GM19395 (cell line): ENCODE measurements at regions not wholly inside any gene's neighbourhood (a gene's known extent, or its start where the extent isn't known, plus 50 kb on each side); places are given as distances from the start of the nearest gene placed in this dataset.
A peak's percentile ranks its signal among the peaks of the same experiment; 100 is the strongest.

Source experiments
- ATAC-seq: cut with Tn5 transposase; IDR thresholded peaks from one replicate; pipeline ENCODE4 v1.9.1; 2021; ENCODE audit warnings: mild to moderate bottlenecking, moderate library complexity; ENCODE audit not compliant: unreplicated experiment

GRCh38 chr7:131194070-131194865, 133.4 kb upstream of the MKLN1 start:
- no peak for ATAC-seq

DNA sequence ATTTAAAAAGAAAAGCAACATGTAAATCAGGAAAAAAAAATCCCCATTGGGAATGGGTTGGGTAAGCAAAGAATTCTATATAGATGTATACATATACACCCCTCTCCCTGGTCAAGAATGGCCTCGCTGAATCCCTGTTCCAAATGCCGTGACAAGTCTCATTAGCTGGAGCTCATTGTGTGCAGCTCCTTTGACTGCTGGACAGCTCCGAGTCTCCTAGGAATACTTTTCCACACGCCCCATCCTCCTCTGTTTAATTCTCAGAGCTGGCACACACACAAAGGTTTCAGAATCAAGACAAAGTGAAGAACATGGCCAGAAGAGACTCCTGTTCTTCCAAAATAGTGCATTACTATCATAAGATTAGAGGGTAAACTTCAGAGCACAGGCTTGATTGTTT, 130.9 kb upstream of the MKLN1 start:
- no peak for ATAC-seq

DNA sequence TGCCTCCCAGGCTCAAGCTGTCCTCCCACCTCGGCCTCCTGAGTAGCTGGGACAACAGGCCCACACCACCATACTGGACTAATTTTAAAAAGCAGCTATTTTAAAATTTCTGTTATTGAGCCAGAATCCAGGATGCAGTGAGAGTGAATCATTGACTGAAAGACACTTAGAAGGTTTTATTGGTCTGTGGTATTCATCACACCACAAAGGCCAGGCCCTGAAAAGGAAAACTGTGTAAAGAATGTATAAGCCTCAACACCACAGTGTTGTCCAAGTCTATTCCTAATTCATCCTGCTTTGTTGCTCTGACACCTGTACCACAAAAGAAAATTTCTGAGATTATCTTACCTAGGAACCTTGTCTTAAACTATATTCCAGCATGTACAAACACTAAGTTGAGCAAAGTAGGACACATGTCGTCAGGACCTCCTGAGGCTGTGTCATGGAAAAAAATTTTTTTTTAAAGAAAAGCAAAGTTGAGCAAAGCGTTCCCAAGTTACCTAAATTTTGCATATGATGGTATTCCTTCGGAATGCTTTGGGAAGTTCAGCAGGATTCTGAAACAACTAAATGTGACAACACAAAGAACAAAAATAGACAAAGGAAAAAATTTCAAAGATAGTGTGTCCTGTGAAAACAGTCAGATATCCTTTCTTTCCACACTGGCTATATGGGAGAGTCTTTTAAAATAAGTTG, 129.6 kb upstream of the MKLN1 start:
- ATAC-seq, result no peak

DNA sequence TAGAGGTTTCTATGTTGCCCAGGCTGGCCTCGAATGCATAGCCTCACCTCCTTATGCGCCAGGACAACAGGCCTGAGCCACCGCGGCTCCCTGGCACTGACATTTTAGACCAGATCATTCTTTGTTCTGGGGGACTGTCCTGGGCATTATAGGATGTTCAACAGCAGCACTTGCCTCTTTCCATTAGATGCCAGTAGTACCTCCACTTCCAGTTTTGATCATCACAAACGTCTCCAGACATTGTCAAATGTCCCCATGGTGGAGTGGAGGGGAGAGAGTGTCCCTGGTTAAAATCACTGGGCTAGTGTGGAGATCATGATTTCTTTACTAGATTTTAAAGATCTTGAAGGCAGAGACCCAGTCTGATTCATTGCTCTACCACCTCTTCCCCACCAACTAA, 125.2 kb upstream of the MKLN1 start:
- ATAC-seq, result no peak

GRCh38 chr7:131203291-131203976, 124.2 kb upstream of the MKLN1 start:
- no peak for ATAC-seq

DNA sequence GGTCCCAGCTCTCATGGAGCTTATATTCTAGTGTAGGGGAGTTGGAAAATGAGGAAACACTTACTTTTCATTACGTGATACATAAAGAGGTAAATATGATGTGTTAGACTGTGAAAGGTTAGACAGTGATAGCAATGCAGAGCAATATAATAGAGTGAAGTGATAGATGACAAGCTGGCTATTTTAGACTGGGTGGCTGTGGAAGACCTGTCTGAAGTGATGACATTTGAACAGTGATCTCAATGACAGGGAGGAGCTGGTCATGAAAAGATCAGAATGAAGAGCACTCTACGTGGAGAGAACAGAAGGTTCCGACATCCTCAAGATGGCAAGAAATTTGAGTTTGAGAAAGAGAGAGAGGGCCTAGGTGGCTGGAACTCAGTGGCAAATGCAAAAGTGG, 118.9 kb upstream of the MKLN1 start:
- no peak for ATAC-seq

DNA sequence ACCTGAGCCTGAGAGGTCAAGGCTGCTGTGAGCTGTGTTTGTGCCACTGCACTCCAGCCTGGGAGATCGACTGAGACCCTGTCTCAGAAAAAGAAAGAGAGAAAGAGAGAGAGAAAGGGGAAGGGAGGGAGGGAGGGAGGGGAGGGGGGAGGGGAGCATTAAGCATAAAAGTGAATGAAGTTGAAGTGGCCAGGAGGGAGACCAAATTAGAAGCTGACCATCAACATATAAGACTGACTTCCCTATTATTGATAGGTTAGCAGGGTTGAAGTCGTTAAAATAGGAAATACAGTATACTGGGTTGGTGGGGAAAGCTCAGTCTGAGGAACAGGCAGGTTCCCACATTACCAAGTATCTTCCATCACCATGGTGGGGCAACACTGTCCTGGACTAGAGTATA, 117.1 kb upstream of the MKLN1 start:
- no peak for ATAC-seq

DNA sequence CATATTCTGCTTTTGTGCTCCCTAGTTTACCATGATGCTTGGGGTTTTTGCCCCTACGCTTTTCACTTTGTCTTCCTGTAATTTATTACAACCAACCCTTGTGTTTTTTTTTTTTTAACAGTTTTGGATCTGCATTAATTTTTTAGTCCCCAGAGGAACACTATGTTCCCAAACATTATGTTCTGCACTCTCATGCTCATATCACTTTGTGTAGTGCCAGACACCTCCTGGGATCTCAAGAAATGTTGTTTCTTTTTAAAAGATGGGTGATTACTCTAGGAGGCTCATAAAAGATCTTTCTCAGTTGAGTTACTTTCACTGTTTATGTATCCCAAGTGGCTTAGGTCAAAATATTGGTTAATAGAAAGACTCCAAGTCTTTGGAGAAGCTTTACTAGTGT, 116.2 kb upstream of the MKLN1 start:
- ATAC-seq, result no peak

DNA sequence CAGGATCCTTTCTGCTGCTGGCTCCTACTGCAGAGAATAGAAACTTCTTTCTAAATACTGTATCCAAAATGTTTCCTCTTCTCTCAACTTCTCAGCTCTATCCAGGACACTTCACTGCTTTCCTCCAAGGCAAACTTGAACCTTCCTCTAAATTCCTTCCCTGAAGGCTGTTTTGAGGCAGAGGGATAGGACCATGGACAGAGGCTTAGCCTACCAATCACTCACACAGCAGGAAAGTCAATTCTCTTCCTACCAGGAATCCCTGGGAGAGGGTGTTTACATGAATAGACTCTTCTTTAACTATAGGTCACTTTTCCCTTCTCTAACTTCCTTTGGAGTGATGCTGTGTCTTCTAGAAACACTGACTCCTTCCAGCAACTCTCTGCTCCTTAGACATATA, 115.6 kb upstream of the MKLN1 start:
- no peak for ATAC-seq

DNA sequence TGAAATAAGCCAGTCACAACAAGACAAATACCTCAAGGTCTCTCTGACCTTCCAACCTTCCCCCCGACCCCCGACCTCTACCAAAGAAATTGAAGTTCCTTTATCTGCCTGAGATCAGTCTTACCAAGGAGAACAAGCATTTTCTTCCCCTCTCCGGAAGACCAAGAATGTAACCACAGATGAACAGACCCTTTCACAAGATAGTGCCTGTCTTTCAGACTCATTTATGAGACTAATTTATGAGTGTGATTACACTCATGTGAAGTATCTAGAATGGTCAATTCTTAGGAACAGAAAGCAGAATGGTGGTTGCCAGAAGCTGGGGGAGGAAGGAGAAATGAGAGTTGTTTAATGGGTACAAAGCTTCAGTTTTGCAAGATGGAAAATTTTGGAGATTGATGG, 108.9 kb upstream of the MKLN1 start:
- ATAC-seq, result no peak

- ATAC-seq, result no peak
These were observed 108.2 kb upstream of the MKLN1 start for GRCh38 chr7:131219312-131220041.

GRCh38 chr7:131221061-131221460, 106.6 kb upstream of the MKLN1 start:
- no peak for ATAC-seq

GRCh38 chr7:131222171-131222570, 105.5 kb upstream of the MKLN1 start:
- no peak for ATAC-seq

DNA sequence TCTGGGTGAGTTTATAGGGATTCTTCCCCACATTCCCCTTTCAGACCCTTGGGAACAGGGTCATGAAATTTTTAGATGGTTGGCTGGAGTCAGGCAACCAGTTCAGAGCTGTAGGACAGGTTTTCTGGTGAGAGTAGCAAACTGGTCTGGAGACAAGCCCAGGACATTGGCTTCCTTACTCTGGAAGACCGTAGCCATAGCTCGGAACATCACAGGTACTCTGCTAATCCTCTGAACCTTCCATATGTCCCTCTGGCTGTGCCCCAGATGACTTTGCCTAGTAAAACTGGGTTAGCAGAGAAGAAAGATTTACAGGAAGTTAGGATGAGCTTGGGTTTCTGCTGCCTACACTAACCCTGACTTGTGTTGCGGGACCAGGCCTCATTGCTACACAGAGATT, 104.5 kb upstream of the MKLN1 start:
- ATAC-seq, result no peak

DNA sequence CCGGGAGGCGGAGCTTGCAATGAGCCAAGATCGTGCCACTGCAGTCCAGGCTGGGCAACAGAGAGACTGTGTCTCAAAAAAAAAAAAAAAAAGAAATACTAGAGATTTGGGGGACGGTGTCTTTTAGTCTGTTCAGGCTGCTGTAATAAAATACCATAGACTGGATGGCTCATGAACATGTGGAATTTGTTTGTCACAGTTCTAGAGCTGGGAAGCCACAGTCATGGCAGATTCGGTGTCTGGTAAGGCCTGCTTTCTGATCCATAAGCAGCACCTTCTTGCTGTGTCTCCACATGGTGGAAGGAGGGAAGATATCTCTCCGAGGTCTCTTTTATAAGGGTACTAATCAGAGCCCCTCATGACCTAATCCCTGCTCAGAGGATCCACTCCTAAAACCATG, 102.7 kb upstream of the MKLN1 start:
- ATAC-seq, result no peak

- ATAC-seq, result peak; percentile 69
These were observed 101.8 kb upstream of the MKLN1 start for GRCh38 chr7:131225619-131226513.

DNA sequence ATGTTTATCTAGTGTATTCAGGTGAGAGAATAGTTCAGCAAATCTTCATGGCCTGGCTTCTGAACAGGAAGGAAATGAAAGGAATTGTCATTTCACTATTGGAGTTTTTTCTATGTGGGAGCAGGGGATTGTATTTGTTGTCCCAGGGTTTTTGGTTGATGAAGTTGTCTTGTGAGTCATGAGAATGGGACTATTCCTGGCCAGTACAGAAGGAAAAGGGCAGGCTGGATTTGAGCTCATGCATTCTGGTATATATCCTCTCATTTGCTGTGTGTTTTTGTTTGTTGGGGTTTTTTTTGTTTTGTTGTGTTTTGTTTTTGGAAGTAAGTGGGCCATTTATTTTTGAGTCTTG, 101.2 kb upstream of the MKLN1 start:
- no peak for ATAC-seq

- peak; percentile 81 for ATAC-seq
These were observed 96.1 kb upstream of the MKLN1 start for GRCh38 chr7:131231381-131232220.

GRCh38 chr7:131232768-131233167, 94.9 kb upstream of the MKLN1 start:
- no peak for ATAC-seq

DNA sequence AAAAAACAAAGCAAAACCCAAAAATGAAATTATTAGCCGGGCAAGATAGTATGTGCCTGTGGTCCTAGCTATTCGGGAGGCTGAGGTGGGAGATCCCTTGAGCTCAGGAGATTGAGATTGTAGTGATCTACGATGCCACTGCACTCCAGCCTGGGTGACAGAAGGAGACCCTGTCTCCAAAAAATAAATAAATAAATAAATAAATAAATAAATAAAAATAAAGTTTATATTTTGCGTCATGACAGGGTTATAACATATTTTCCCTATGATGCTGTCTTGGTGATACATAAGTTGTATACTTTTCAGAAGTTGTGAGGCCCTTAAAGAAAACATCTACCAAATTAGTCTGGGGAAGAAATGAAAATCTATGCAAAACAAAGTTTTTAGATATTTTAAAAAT, 94.5 kb upstream of the MKLN1 start:
- no peak for ATAC-seq
